ENCODE measurements at regions not wholly inside any gene's neighbourhood (a gene's known extent, or its start where the extent isn't known, plus 50 kb on each side); places are given as distances from the start of the nearest gene placed in this dataset.
"Not testable (repeated sequence)": the region's sequence is repeated elsewhere in the genome, so short reads cannot be mapped to it uniquely, and the experiment has no call there.

DNA sequence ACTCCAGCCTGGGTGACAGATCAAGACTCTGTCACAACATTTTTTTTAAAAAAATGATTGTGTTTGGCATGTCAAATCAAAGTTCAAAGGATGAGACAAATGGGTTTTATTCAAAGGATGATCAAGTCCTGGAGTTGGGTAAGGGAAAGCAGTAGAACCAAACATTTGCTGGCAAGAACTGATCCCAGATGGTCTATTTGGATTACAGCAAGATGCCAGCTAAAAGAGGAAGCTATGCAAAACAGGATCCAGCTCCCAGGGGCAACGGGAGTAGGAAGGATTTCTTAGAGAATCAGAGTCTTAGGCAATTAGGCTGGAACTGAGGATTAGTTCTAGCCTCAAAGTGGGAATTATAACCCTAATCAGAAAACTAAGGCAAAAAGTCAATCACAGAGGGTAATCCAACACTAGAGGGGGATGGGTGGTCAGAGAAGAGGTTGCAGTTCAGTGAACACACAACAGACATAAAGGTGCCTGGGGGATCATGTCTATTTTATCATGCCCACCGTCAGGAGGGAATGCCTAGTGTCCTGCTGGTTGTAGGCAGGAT, 133.0 kb upstream of the PLS3 start:
- TF ChIP-seq, protein P1, sequence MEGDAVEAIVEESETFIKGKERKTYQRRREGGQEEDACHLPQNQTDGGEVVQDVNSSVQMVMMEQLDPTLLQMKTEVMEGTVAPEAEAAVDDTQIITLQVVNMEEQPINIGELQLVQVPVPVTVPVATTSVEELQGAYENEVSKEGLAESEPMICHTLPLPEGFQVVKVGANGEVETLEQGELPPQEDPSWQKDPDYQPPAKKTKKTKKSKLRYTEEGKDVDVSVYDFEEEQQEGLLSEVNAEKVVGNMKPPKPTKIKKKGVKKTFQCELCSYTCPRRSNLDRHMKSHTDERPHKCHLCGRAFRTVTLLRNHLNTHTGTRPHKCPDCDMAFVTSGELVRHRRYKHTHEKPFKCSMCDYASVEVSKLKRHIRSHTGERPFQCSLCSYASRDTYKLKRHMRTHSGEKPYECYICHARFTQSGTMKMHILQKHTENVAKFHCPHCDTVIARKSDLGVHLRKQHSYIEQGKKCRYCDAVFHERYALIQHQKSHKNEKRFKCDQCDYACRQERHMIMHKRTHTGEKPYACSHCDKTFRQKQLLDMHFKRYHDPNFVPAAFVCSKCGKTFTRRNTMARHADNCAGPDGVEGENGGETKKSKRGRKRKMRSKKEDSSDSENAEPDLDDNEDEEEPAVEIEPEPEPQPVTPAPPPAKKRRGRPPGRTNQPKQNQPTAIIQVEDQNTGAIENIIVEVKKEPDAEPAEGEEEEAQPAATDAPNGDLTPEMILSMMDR (IDR thresholded peaks at IDR 0.05) = no peak
- TF ChIP-seq POLR2A (IDR thresholded peaks at IDR 0.05) = no peak
- no peaks in the 10 kb centered on the region for H3K36me3 ChIP-seq
- intact Hi-C loops (cut with DNase I) = no loop called here
- H3K4me1 ChIP-seq = no peaks in the 10 kb centered on the region
- H3K27ac ChIP-seq = no peak overlapping the region
- peaks cover 0 to 7% (median 0%) of the 10 kb centered on the region in 3 donors for H3K9me3 ChIP-seq
- DNase-seq = no peak
- no peak overlapping the region for H3K4me3 ChIP-seq
- H3K27me3 ChIP-seq = no peaks in the 10 kb centered on the region
- WGBS, 2 donors = 59 to 64% methylated on average over 2 of the region's 2 CpGs

DNA sequence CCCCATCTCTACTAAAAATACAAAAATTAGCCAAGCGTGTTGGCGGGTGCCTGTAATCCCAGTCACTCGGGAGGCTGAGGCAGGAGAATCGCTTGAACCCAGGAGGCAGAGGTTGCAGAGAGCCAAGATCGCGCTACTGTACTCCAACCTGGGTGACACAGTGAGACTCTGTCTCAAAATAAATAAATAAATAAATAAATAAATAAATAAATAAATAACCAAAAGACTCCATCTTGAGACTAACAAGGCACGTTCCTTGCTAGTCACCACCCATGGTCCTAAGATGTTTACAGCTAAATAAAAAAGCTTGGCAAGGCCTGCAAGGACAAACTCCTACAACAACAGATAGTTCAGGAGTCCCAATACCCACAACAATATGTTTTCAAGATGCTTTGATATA, 126.1 kb upstream of the PLS3 start:
- H3K27ac ChIP-seq; H3K27me3 ChIP-seq; H3K9me3 ChIP-seq; H3K4me1 ChIP-seq; H3K36me3 ChIP-seq; H3K4me3 ChIP-seq; DNase-seq; intact Hi-C loops (cut with DNase I): not testable (repeated sequence)
- WGBS, 2 donors = 88 to 92% methylated on average over 5 to 7 of the region's 7 CpGs

DNA sequence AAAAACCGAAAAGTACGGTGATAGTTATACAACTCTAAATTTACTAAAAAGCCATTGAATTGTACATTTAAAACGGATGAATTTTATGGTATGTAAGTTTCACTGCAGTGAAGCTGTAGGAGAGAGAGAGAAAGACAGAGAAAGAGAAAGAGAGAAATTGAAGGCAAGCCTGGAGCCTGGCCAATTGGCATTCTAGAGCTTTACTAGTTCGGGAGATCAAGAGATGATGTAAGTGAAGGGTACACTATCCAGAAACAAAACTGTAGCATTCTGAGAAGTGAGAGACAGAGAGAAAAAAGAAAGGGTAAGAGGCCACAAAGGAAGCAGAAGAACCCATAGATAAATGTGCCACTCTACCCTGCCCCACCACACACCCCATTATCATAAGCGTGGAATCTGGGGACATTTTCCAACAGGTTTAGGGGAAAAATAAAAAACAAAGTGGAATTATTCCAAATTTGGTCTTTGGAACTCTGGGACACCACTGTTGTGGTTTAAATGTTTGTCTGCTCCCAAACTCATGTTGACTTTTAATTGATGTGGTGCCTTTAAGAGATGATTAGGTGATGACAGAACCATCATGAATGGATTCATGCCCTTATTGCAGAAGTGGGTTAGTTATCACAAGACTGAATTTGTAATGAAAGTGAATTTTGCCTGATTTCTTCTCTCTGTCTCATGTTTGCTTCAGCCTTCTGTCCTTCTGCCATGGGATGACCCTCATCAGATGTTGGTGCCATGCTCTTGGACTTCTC, 123.0 kb upstream of the PLS3 start:
- no peaks in the 10 kb centered on the region for H3K9me3 ChIP-seq
- no peak for TF ChIP-seq POLR2A (IDR thresholded peaks at IDR 0.05)
- TF ChIP-seq, protein P1 (IDR thresholded peaks at IDR 0.05) = no peak
- no peak for DNase-seq
- H3K36me3 ChIP-seq = no peaks in the 10 kb centered on the region
- no peaks in the 10 kb centered on the region for H3K27me3 ChIP-seq
- 77 to 86% methylated on average over 5 of the region's 5 CpGs for WGBS, 2 donors
- H3K4me3 ChIP-seq = no peak overlapping the region
- intact Hi-C loops (cut with DNase I) = no loop called here
- H3K27ac ChIP-seq = no peak overlapping the region
- no peaks in the 10 kb centered on the region for H3K4me1 ChIP-seq

DNA sequence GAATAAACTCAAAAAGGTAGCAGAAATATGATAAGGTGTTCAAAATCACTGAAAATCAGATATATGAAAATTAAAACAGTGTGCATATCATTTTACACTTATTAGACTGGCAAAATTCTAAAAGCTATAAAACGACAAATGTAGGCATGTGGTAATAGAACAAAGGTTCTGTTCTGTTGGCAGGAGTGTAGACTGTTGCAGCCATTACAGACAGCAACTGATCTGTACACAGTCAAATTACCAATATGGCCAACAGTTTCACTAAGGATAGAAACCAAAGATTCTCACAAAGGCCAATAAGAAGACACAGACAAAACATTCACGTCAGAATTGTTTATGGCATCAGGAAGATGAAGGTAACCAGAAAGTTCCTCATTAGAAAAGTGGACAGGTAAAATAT, 112.8 kb upstream of the PLS3 start:
- WGBS, 2 donors = 74 to 77% methylated on average over 2 of the region's 2 CpGs
- Histone ChIP-seq H3K4me3 (no peak overlapping the region), H3K27ac (no peak overlapping the region), H3K9me3 (no peaks in the 10 kb centered on the region), H3K36me3 (no peaks in the 10 kb centered on the region), H3K27me3 (no peaks in the 10 kb centered on the region), H3K4me1 (no peaks in the 10 kb centered on the region)
- intact Hi-C loops (cut with DNase I) = no loop called here
- DNase-seq = no peak
- no peak for TF ChIP-seq POLR2A (IDR thresholded peaks at IDR 0.05)
- TF ChIP-seq, protein P1 (IDR thresholded peaks at IDR 0.05) = no peak

DNA sequence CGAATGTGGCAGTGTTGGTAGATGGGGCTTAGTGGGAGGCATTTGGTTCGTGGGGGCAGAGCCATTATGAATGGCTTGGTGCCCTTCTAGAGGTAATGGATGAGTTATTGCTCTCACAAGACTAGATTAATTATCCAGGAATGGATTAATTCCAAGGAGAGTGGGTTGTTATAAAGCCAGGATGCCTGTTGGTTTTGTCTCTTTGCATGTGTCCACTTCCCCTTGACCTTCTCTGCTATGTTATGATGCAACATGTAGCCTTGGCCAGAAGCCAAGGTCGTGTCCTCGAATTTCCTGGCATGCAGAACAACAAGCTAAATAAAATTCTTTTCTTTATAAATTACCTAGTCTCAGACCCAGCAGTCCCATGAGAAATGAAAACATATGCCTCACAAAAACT, 111.2 kb upstream of the PLS3 start:
- 23 to 31% methylated on average over 4 of the region's 4 CpGs for WGBS, 2 donors
- Histone ChIP-seq H3K4me3 (no peak overlapping the region), H3K27me3 (no peaks in the 10 kb centered on the region), H3K4me1 (no peaks in the 10 kb centered on the region), H3K36me3 (no peaks in the 10 kb centered on the region), H3K9me3 (no peaks in the 10 kb centered on the region), H3K27ac (no peak overlapping the region)
- intact Hi-C loops (cut with DNase I) = no loop called here
- TF ChIP-seq POLR2A (IDR thresholded peaks at IDR 0.05) = no peak
- TF ChIP-seq, protein P1 (IDR thresholded peaks at IDR 0.05) = no peak
- no peak for DNase-seq

Data from esophagus squamous epithelium (tissue), 5 donors.